Inflammatory macrophage treated with lipopolysaccharide for 1 hour (primary cell): ENCODE measurements at regions not wholly inside any gene's neighbourhood (a gene's known extent, or its start where the extent isn't known, plus 50 kb on each side); places are given as distances from the start of the nearest gene placed in this dataset.
A peak's percentile ranks its signal among the peaks of the same experiment; 100 is the strongest.

Experiments
- DNase-seq, 2 donors: peaks; one replicate each; pipeline ENCODE4 v3.0.0-alpha.2; 2020 to 2022

- no peak for DNase-seq
Observed at GRCh38 chr3:150264561-150265279, 143.4 kb upstream of the TSC22D2 start.

GRCh38 chr3:150261958-150262357 is 146.1 kb upstream of the TSC22D2 start:
- DNase-seq, result no peak

GRCh38 chr3:150261418-150261817 is 146.7 kb upstream of the TSC22D2 start:
- no peak for DNase-seq

- no peak for DNase-seq
Observed at GRCh38 chr3:150260398-150260710, 147.7 kb upstream of the TSC22D2 start.

- no peak for DNase-seq
Observed at GRCh38 chr3:150259526-150260397, 148.3 kb upstream of the TSC22D2 start.

- DNase-seq, result no peak
Observed at GRCh38 chr3:150256782-150257181, 151.3 kb upstream of the TSC22D2 start.

- DNase-seq, result no peak
Observed at GRCh38 chr3:150256318-150256717, 151.8 kb upstream of the TSC22D2 start.

- DNase-seq, result no peak
Observed at GRCh38 chr3:150255826-150256225, 152.3 kb upstream of the TSC22D2 start.

GRCh38 chr3:150255413-150255812 is 152.7 kb upstream of the TSC22D2 start:
- no peak for DNase-seq

GRCh38 chr3:150254309-150254708 is 153.8 kb upstream of the TSC22D2 start:
- no peak for DNase-seq

- peak in 1 of 2 donors; percentile 49 for DNase-seq
Observed at GRCh38 chr3:150253622-150254021, 154.5 kb upstream of the TSC22D2 start.

- no peak for DNase-seq
Observed at GRCh38 chr3:150252462-150252861, 155.6 kb upstream of the TSC22D2 start.

- DNase-seq, result no peak
Observed at GRCh38 chr3:150251187-150252062, 156.7 kb upstream of the TSC22D2 start.

GRCh38 chr3:150249779-150250470 is 158.2 kb upstream of the TSC22D2 start:
- no peak for DNase-seq

- DNase-seq, result no peak
Observed at GRCh38 chr3:150248888-150249681, 159.0 kb upstream of the TSC22D2 start.

- DNase-seq, result no peak
Observed at GRCh38 chr3:150248116-150248887, 159.8 kb upstream of the TSC22D2 start.

- DNase-seq, result no peak
Observed at GRCh38 chr3:150247441-150247840, 160.7 kb upstream of the TSC22D2 start.

- DNase-seq, result no peak
Observed at GRCh38 chr3:150243466-150243865, 164.6 kb upstream of the TSC22D2 start.

- DNase-seq, result no peak
Observed at GRCh38 chr3:150242220-150242936, 165.7 kb upstream of the TSC22D2 start.

- no peak for DNase-seq
Observed at GRCh38 chr3:150240891-150241290, 167.2 kb upstream of the TSC22D2 start.
